GM12875 (cell line): ENCODE measurements at regions not wholly inside any gene's neighbourhood (a gene's known extent, or its start where the extent isn't known, plus 50 kb on each side); places are given as distances from the start of the nearest gene placed in this dataset.

Source experiments
- H3K4me3 ChIP-seq: one replicate; pipeline ENCODE4 v1.5.1; 2011; ENCODE audit warnings: low read depth, low read length, control low read depth
- CTCF ChIP-seq: IDR thresholded peaks from 2 replicates; pipeline ENCODE4 v1.5.1; 2011; ENCODE audit warnings: low read depth, mild to moderate bottlenecking, control low read depth, inconsistent platforms, low read length, moderate library complexity, borderline replicate concordance; ENCODE audit not compliant: insufficient read depth

DNA sequence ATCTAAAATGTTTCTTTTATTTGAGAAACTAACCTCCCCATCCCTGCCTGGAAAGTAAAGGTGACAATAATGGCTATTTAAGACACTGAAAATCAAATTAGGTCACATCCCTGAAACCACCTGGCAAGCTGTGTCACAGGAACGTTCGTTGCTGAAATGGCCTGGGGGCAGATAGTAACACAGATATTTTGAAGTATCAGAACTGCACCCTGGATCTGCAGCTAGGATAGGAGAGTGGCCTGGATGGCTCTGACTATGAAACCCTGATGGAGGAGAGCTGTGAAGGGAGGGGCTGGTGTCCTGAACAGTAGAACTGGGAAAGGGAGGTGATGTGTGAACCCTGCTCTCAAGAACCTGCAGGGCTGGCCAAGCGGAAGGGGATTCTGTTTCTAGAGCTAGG, 648.3 kb upstream of the CFAP20DC start:
- no peak for TF ChIP-seq CTCF

DNA sequence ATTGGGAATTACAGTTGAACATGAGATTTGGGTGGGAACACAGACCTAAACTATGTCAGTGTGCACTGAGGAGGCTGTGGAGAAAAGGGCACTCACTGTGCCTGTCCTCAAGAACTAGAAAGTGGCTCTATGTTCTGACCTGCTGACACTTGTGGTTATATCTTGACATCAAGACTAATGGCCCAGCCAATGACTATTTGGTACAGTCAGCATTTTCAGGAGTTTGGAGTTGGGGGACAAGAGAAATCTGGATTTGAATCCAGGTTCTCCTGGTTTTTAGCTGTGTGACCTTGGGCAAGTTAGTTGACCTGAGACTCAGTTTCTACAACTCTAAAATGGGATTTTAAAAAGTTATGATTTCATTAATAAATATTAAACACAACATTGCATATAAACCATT, 647.0 kb upstream of the CFAP20DC start:
- no peak for TF ChIP-seq CTCF
- no peak overlapping the region for H3K4me3 ChIP-seq

More for the DNA sequence above, 648.3 kb upstream of the CFAP20DC start:
- H3K4me3 ChIP-seq = no peak overlapping the region

DNA sequence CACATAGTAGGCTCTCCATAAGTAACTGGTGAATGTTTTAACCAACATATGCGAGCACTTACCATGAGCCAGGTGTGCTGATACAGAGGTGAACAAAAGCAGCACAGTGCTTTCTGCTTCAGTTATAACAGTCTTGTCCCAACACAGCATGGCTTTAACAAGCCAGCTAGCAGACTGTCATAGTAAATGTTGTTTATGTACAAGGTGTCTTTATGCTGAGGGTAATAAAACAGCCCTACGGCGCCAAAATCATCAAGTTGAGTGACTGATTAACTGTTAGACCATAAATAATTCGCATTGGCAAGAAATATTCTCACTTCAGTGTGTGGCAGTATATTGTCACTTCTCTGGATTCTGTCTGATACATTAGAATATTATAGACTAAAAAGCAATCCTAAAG, 646.0 kb upstream of the CFAP20DC start:
- TF ChIP-seq CTCF = no peak
- H3K4me3 ChIP-seq = no peak overlapping the region

- TF ChIP-seq CTCF = no peak
- no peak overlapping the region for H3K4me3 ChIP-seq
Measured at GRCh38 chr3:59692117-59692516, 642.3 kb upstream of the CFAP20DC start.

DNA sequence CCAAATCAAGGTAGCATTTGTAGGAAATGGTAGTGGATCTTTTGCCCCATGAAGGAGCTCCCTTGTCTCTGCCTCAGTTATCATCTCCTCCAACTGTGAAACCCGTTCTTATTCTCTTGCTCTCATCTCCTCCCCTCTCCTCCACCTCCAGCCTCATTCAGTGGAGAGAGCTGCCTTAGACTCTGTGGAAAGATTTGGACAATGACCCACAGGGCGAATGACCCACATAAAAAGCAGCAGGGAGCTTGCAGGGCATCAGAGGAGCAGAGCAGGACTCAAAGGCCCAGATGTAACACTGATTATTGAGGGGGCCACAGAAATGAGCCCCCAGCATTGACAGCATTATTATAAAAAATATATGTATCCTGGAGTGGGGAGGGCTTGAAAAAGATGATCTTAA, 641.1 kb upstream of the CFAP20DC start:
- H3K4me3 ChIP-seq = no peak overlapping the region
- no peak for TF ChIP-seq CTCF

- TF ChIP-seq CTCF = no peak
- H3K4me3 ChIP-seq = no peak overlapping the region
Measured at GRCh38 chr3:59688636-59689035, 638.8 kb upstream of the CFAP20DC start.

GRCh38 chr3:59685432-59685831, 635.6 kb upstream of the CFAP20DC start:
- no peak overlapping the region for H3K4me3 ChIP-seq
- no peak for TF ChIP-seq CTCF
